IMR-90 (cell line): ENCODE measurements at regions not wholly inside any gene's neighbourhood (a gene's known extent, or its start where the extent isn't known, plus 50 kb on each side); places are given as distances from the start of the nearest gene placed in this dataset.

ENCODE experiments used
- ATAC-seq: fragments of 200-7000 bp; cut with Tn5 transposase; 2 replicates; pipeline ENCODE4 v1.9.1; 2020; ENCODE audit warnings: low read depth, mild to moderate bottlenecking, moderate library complexity
- BruUV-seq: library from RNA; stranded (reverse); fragments of 400-500 nt; replicated peaks from 2 replicates; lab custom pipeline; 2021; lab: Mats Ljungman, UMichigan
- CTCF ChIA-PET: fragments of 300-600 bp; formaldehyde crosslinking; extraction: SDS; loops from one replicate; lab custom pipeline; 2021; ENCODE audit warnings: antibody characterized with exemption; lab: Yijun Ruan, JAX
- POLR2A ChIA-PET: fragments of 300-600 bp; sonication (Branson Sonifier 250); formaldehyde crosslinking; loops from one replicate; lab custom pipeline; 2022; ENCODE audit warnings: antibody characterized with exemption; ENCODE audit not compliant: unreplicated experiment; lab: Charles Lee
- DNase-seq: peaks from one replicate; pipeline ENCODE4 v3.0.0; 2013
- H2AFZ ChIP-seq: replicated peaks from 2 replicates; pipeline ENCODE3; 2013; ENCODE audit warnings: low read length, mild to moderate bottlenecking; ENCODE audit not compliant: poor library complexity
- H2AK5ac ChIP-seq: 2 replicates; pipeline ENCODE4 v1.6.1; 2013; ENCODE audit warnings: low read depth, low read length, inconsistent platforms
- H2AK9ac ChIP-seq: replicated peaks from 2 replicates; pipeline ENCODE3; 2013; ENCODE audit warnings: mild to moderate bottlenecking, low read depth, low read length, moderate library complexity; ENCODE audit not compliant: poor library complexity
- H2BK120ac ChIP-seq: 2 replicates; pipeline ENCODE4 v1.6.1; 2013; ENCODE audit warnings: low read depth, low read length, inconsistent platforms
- H2BK15ac ChIP-seq: 3 replicates; pipeline ENCODE4 v1.6.1; 2013; ENCODE audit warnings: low read depth, low read length, inconsistent platforms
- H2BK20ac ChIP-seq: 2 replicates; pipeline ENCODE4 v1.6.1; 2013; ENCODE audit warnings: low read depth, mild to moderate bottlenecking, inconsistent platforms, low read length, moderate library complexity
- H2BK5ac ChIP-seq: 2 replicates; pipeline ENCODE4 v1.6.1; 2013; ENCODE audit warnings: mild to moderate bottlenecking, low read depth, low read length, inconsistent platforms; ENCODE audit not compliant: poor library complexity, severe bottlenecking
- H3K14ac ChIP-seq: replicated peaks from 2 replicates; pipeline ENCODE4 v1.6.1; 2013; ENCODE audit warnings: low read depth, low read length, inconsistent platforms
- H3K18ac ChIP-seq: 2 replicates; pipeline ENCODE4 v1.6.1; 2013; ENCODE audit warnings: low read depth, low read length, control low read depth
- H3K23ac ChIP-seq: 2 replicates; pipeline ENCODE4 v1.6.1; 2013; ENCODE audit warnings: low read depth, low read length, inconsistent platforms
- H3K27ac ChIP-seq: 2 replicates; pipeline ENCODE4 v1.5.1; 2013; ENCODE audit warnings: mild to moderate bottlenecking, control low read depth, low read length; ENCODE audit not compliant: insufficient read depth
- H3K27me3 ChIP-seq: 2 replicates; pipeline ENCODE4 v1.6.1; 2013; ENCODE audit warnings: low read length; ENCODE audit not compliant: control insufficient read depth, insufficient read depth
- H3K36me3 ChIP-seq: 2 replicates; pipeline ENCODE4 v1.6.1; 2013; ENCODE audit warnings: low read length, mixed read lengths; ENCODE audit not compliant: control insufficient read depth, insufficient read depth
- H3K4ac ChIP-seq: 2 replicates; pipeline ENCODE4 v1.6.1; 2013; ENCODE audit warnings: low read depth, low read length, inconsistent platforms
- H3K4me1 ChIP-seq: 2 replicates; pipeline ENCODE4 v1.6.1; 2013; ENCODE audit warnings: low read length, mixed read lengths; ENCODE audit not compliant: control insufficient read depth, insufficient read depth
- H3K4me2 ChIP-seq: 2 replicates; pipeline ENCODE4 v1.6.1; 2013; ENCODE audit warnings: low read depth, mild to moderate bottlenecking, control low read depth, low read length, moderate library complexity
- H3K4me3 ChIP-seq: 2 replicates; pipeline ENCODE4 v1.5.1; 2013; ENCODE audit warnings: low read depth, mild to moderate bottlenecking, control low read depth, low read length, moderate library complexity; ENCODE audit not compliant: insufficient read depth
- H3K56ac ChIP-seq: 2 replicates; pipeline ENCODE4 v1.6.1; 2013; ENCODE audit warnings: low read length, inconsistent platforms; ENCODE audit not compliant: insufficient read depth; ENCODE audit errors: extremely low read depth
- H3K79me1 ChIP-seq, 2 experiments: 2 replicates each; pipeline ENCODE4 v1.6.1; 2013; ENCODE audit warnings: low read length in 2 of 2, inconsistent platforms in 1 of 2, low read depth in 1 of 2
- H3K9ac ChIP-seq: 2 replicates; pipeline ENCODE4 v1.6.1; 2013; ENCODE audit warnings: low read depth, low read length, control low read depth
- H3K9me1 ChIP-seq: 2 replicates; pipeline ENCODE4 v1.6.1; 2013; ENCODE audit warnings: low read length, inconsistent platforms; ENCODE audit not compliant: insufficient read depth
- H3K9me3 ChIP-seq: 2 replicates; pipeline ENCODE4 v1.6.1; 2013; ENCODE audit warnings: low read length; ENCODE audit not compliant: control insufficient read depth, insufficient read depth
- H4K20me1 ChIP-seq: 2 replicates; pipeline ENCODE4 v1.6.1; 2013; ENCODE audit warnings: low read length, inconsistent platforms; ENCODE audit not compliant: insufficient read depth
- H4K5ac ChIP-seq: 2 replicates; pipeline ENCODE4 v1.6.1; 2013; ENCODE audit warnings: mild to moderate bottlenecking, low read depth, low read length, control low read depth
- H4K8ac ChIP-seq, 2 experiments: 2 replicates each; pipeline ENCODE4 v1.6.1; 2013; ENCODE audit warnings: low read depth in 2 of 2, low read length in 2 of 2, control low read depth in 1 of 2, inconsistent platforms in 1 of 2
- H4K91ac ChIP-seq: 2 replicates; pipeline ENCODE4 v1.6.1; 2013; ENCODE audit warnings: low read depth, low read length, inconsistent platforms; ENCODE audit not compliant: insufficient read depth
- BHLHE40 ChIP-seq: fragments of 150-350 bp; IDR thresholded peaks from 2 replicates; pipeline ENCODE4 v1.6.1; 2016; ENCODE audit warnings: mild to moderate bottlenecking, low read depth, low read length
- CEBPB ChIP-seq: IDR thresholded peaks from 2 replicates; pipeline ENCODE4 v1.6.1; 2012; ENCODE audit warnings: low read depth, low read length, improper control_type of control experiment
- CHD1 ChIP-seq: IDR thresholded peaks from 2 replicates; pipeline ENCODE4 v1.6.1; 2012; ENCODE audit warnings: low read depth, low read length, improper control_type of control experiment
- ELK1 ChIP-seq: fragments of 150-350 bp; IDR thresholded peaks from 2 replicates; pipeline ENCODE4 v1.6.1; 2016; ENCODE audit warnings: low read depth, mild to moderate bottlenecking, low read length, moderate library complexity, borderline replicate concordance
- FOS ChIP-seq: fragments of 150-350 bp; IDR thresholded peaks from 2 replicates; pipeline ENCODE4 v1.6.1; 2016; ENCODE audit warnings: low read depth, low read length
- MAFK ChIP-seq: IDR thresholded peaks from 2 replicates; pipeline ENCODE4 v1.6.1; 2012; ENCODE audit warnings: low read depth, low read length, improper control_type of control experiment
- MAZ ChIP-seq: IDR thresholded peaks from 2 replicates; pipeline ENCODE4 v1.6.1; 2012; ENCODE audit warnings: low read depth, mild to moderate bottlenecking, low read length, improper control_type of control experiment, moderate library complexity, borderline replicate concordance
- MXI1 ChIP-seq: IDR thresholded peaks from 2 replicates; pipeline ENCODE4 v1.6.1; 2012; ENCODE audit warnings: low read depth, mild to moderate bottlenecking, low read length, moderate library complexity, borderline replicate concordance
- NFE2L2 ChIP-seq: fragments of 150-350 bp; IDR thresholded peaks from 2 replicates; pipeline ENCODE4 v1.6.1; 2016; ENCODE audit warnings: low read depth, mild to moderate bottlenecking, low read length
- POLR2A ChIP-seq: IDR thresholded peaks from 2 replicates; pipeline ENCODE4 v1.6.1; 2012; ENCODE audit warnings: mild to moderate bottlenecking, low read depth, low read length
- RAD21 ChIP-seq: IDR thresholded peaks from 2 replicates; pipeline ENCODE4 v1.6.1; 2012; ENCODE audit warnings: low read length, improper control_type of control experiment
- RCOR1 ChIP-seq: IDR thresholded peaks from 2 replicates; pipeline ENCODE4 v1.6.1; 2012; ENCODE audit warnings: mild to moderate bottlenecking, low read length, improper control_type of control experiment; ENCODE audit not compliant: insufficient replicate concordance
- RFX5 ChIP-seq: IDR thresholded peaks from 2 replicates; pipeline ENCODE4 v1.8.0; 2012; ENCODE audit warnings: low read depth, mild to moderate bottlenecking, low read length, moderate library complexity
- USF2 ChIP-seq: fragments of 150-350 bp; IDR thresholded peaks from 2 replicates; pipeline ENCODE4 v1.6.1; 2017; ENCODE audit warnings: mild to moderate bottlenecking, antibody characterized with exemption, low read length, low read depth
- WGBS, 2 experiments: methylation state at CpG; one replicate each; pipeline versions ENCODE4 v1.1.5 to v1.1.7; 2013; ENCODE audit warnings: missing lambda C conversion rate in 2 of 2; ENCODE audit not compliant: insufficient read length in 1 of 2; ENCODE audit errors: extremely low coverage in 2 of 2; 5-methylcytosine and 5-hydroxymethylcytosine counted together
- dilution Hi-C: fragments of 300-500 bp; cut with HindIII; formaldehyde crosslinking; loops from one replicate; pipeline ENCODE4 v1.14.3; 2018; ENCODE audit warnings: low sequenced_read_pairs; ENCODE audit not compliant: unreplicated experiment
- in situ Hi-C: fragments of 300-500 bp; cut with MboI; formaldehyde crosslinking; loops from 3 replicates; pipeline ENCODE4 v1.14.3; 2019; ENCODE audit warnings: low sequenced_read_pairs, inconsistent platforms, mixed read lengths
- intact Hi-C: fragments of 100-400 bp; cut with micrococcal nuclease; formaldehyde crosslinking; loops from 2 replicates; pipeline ENCODE4 v1.10.0; 2022

GRCh38 chr11:69903211-69903610, 84.0 kb upstream of the FGF3 start:
- Histone ChIP-seq H4K5ac (no peak overlapping the region), H2AK5ac (no peak overlapping the region), H3K56ac (no peak overlapping the region), H2AFZ (no peak overlapping the region), H2AK9ac (no peak overlapping the region), H2BK5ac (no peak overlapping the region), H3K9me1 (peaks cover 6% of the 10 kb centered on the region; the same call in 1 of the 2 replicates), H3K27ac (no peak overlapping the region), H4K91ac (no peak overlapping the region), H3K4ac (no peak overlapping the region), H3K36me3 (no peaks in the 10 kb centered on the region), H3K9ac (no peak overlapping the region), H2BK15ac (no peak overlapping the region), H3K9me3 (peaks cover under 1% of the 10 kb centered on the region; the same call in 1 of the 2 replicates), H3K4me3 (no peak overlapping the region), H3K4me2 (no peak overlapping the region), H2BK120ac (no peak overlapping the region), H3K27me3 (peaks cover 3% of the 10 kb centered on the region; the same call in 1 of the 2 replicates), H3K14ac (no peak overlapping the region), H3K79me1 (no peaks in the 10 kb centered on the region), H3K23ac (no peak overlapping the region), H4K8ac (no peak overlapping the region), H3K18ac (no peak overlapping the region), H4K20me1 (no peaks in the 10 kb centered on the region), H2BK20ac (no peak overlapping the region), H3K4me1 (peaks cover 7% of the 10 kb centered on the region; the same call in 1 of the 2 replicates)
- no CpG with 5 or more reads among the region's 8 CpGs for WGBS, 2 experiments
- BruUV-seq: no TSS peak
- DNase-seq (no peak), ATAC-seq (no peak)
- in situ Hi-C loops: no loop called here
- ChIA-PET POLR2A (no interaction called here), CTCF (no interaction called here)
- intact Hi-C loops: no loop called here
- TF ChIP-seq CEBPB (no peak), USF2 (no peak), FOS (no peak), MXI1 (no peak), BHLHE40 (no peak), MAZ (no peak), POLR2A (no peak), RCOR1 (no peak), RFX5 (no peak), CHD1 (no peak), RAD21 (no peak), MAFK (no peak), NFE2L2 (no peak), ELK1 (no peak)
- dilution Hi-C loops: loop anchor here (25.0 kb wide), 1 partner anchor 259 kb away; no protein-coding TSS in a partner anchor
